HG03139 (cell line): ENCODE measurements at regions not wholly inside any gene's neighbourhood (a gene's known extent, or its start where the extent isn't known, plus 50 kb on each side); places are given as distances from the start of the nearest gene placed in this dataset.
"Not testable (repeated sequence)": the region's sequence is repeated elsewhere in the genome, so short reads cannot be mapped to it uniquely, and the experiment has no call there.

Experiments used
- ATAC-seq: cut with Tn5 transposase; IDR thresholded peaks from one replicate; pipeline ENCODE4 v1.9.1; 2021; ENCODE audit not compliant: unreplicated experiment

DNA sequence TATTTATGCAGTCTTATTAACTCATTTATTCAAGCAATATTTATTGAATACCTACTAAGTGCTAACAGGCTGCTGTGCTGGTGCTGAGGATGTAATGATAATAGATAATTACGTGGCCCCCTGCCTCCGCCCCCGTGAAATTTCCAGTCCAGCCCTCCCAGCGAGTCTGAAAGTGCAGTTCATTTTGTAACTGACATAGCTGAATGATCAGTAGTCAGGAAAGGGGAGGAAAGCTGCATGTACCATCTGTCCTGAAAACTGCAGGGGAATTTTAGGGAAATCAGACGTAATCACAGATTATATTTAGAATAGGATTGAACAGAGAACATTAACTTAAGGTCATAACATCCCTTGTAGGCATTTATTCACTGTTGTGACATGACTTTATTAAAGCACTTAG lies 736.8 kb downstream of the MCTP2 start:
- ATAC-seq: no peak

DNA sequence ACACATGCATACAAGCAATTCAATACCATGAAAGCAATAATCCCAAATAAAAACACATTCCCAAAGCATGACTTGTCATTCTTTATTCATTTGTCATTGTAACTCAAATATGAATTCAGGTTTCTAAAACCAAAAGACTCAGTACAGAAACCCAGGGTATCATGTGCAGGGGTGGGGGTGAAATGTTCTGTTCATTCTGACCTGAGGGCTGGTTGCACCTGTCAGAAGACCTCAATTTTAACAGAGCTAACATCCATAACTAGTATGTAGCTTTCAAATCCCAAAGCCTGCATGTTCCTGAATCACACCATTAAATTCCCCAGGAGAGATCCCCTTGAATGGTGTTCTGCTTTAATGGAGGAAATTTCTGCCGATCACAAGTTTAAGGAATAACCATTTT lies 738.7 kb downstream of the MCTP2 start:
- ATAC-seq: no peak

DNA sequence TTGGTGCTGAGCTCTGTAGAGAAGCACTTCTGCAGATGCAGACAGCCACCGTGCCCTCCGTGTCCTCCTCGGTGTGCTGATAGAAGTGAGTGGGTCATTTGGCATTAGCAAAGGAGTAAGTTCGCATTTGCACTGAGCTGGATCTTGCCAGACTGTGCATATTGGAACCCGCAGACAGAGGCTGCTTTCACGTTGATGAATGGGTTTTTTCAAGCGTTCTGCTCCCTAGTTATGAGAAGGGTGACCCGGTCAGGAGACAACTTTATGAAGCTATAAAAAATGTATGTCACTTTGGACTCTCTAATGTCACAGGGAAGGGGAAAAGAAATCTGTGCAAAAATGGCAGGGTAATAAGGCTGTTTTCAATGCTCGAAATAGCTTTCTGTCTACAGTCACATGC lies 739.4 kb downstream of the MCTP2 start:
- no peak for ATAC-seq

DNA sequence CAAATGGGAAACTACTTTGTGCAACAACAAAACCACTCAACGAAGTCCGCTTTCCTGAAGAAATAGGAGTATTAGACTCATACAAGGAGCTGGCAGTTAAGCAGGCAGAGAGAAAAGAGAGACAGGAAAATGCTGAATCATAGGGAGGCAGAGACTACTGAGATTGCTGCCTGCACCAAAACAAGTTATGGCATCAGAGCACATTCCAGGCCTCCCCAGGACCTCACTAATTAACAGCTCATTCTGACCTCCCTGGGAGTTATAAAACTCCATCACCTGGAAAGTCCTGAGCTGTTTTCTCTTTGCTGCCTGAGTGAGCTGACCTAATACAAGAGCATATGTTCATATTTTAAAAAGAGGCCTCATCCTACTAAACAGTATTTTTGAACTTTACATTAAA lies 741.0 kb downstream of the MCTP2 start:
- ATAC-seq: no peak

DNA sequence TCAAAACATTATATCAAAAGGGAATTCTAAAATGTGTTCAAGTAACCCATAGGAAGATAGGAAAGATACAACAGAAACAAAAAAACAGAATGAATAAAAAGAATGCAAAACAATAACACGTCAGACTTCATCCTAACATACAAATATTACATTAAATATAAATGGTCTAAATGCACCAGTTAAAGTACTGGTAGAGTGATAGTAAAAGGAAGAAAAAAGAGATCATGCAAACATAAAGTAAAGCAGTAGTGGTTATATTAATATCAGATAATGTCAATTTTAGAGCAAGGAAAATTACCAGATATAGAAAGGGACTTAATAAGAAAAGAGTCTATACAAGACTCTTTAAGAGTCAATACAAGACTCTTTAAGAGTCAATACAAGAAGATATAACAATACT lies 755.7 kb downstream of the MCTP2 start:
- no peak for ATAC-seq

DNA sequence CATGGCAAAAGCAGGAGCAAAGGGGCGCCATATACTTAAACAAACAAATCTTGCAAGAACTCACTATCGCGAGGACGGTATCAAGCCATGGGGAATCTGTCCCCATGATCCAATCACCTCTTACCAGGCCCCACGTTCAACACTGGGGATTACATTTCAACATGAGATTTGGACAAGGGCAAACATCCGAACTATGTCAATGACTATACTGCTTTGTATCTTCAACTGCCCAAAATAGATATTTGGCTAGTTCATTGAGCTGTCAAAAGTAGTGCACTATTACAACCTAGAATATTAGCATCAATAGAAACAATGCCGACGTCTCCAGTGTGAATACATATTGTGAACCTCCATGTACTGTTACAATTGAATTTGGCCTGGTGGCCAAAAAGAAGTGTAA lies 760.4 kb downstream of the MCTP2 start:
- no peak for ATAC-seq

DNA sequence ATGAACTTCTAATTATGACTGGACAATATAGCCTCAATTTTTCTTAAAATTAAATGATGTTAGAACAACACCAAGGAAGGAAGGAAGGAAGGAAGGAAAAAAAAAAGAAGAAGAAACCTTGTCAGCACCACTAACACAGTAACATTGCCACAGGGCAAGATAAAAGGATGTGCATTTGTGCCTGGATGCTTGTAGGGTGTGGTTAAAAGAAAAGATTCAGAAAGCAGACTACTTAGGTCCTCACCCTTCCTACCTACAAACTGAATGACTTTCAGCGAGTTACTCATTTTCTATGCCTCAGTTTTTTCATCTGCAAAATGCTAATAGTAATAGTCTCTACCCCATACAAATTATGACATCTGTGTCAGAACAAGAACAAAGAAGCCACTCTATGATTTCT lies 778.3 kb downstream of the MCTP2 start:
- no peak for ATAC-seq

DNA sequence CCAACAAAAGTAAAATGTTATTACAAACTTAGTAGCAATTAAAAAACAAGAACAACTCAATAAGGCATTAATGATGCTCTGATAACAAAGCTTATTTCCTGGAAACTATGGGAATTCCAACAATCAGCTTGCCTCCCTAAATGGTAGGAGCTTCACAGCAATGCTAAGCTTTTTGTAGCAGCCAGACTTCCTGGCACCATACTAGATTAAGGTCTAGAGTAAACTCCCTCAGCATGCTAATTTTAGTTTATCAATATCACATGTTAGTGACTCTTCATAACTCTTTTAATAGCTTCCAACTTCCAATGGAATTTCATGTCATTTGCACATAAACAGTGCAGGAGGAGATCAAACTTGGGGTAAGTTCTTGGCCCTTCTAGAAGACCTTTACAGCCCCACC lies 782.0 kb downstream of the MCTP2 start:
- no peak for ATAC-seq

DNA sequence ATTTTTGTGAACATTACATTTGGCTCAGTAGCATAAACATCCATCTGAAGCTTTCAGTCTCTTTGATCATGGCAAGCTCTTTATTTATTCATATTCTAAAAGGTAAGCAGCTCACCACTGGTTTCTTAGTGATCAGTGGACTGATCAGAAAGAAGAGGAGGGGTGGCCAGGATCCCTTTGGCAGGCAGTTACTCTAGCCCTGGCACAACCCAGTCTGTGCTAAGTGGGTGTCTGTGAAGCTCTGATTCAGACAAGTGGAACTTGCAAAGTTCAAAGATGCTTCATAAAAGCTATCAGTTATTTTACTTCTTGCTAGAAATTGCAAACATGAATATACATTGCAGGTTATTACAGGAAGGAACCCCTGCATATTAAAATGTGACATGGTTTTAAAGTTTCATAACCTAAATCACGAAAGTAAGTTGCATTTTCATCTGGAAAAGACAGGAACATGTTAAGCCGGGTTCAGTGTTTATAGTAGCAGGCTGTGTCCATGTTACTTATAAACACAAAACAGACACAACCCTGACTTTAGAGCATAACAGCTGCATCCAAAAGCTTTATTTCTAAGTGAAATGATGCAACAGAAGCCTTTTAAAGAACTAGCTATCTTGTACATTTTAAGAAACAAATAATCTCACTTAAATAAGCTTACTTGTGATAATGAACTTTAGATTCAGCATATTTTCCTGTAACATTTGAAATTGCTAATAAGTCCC lies 785.3 kb downstream of the MCTP2 start:
- no peak for ATAC-seq

DNA sequence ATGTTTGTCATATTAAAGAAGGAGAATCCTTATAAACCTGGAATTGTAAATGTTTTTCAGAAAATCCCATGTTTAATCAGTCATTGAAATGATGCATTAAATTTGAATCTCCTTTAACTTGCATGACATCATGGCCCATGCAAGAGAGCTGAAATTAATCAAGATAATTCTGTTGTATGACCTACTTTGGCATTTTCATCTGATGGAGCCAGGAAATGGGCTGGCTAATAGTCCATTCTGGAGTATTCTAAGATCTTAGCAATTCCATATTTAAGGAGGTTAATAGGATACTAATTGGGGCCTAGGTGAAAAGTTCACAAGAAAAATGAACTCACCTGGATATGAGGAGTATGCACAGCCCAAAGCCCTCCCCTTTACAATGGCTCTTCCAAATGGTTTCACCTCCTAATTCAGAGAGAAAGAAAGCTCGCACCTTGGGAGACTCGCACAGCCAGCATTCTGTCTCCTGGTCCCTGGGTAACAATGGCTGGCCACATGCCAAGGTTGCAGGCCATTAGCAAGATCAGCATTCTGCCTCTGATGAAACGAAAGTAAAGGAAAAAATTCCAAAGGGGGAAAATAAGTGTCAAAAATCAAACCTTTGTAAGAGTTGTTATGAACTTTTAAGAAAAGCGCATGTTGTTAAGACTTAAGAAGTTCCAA lies 786.4 kb downstream of the MCTP2 start:
- no peak for ATAC-seq

DNA sequence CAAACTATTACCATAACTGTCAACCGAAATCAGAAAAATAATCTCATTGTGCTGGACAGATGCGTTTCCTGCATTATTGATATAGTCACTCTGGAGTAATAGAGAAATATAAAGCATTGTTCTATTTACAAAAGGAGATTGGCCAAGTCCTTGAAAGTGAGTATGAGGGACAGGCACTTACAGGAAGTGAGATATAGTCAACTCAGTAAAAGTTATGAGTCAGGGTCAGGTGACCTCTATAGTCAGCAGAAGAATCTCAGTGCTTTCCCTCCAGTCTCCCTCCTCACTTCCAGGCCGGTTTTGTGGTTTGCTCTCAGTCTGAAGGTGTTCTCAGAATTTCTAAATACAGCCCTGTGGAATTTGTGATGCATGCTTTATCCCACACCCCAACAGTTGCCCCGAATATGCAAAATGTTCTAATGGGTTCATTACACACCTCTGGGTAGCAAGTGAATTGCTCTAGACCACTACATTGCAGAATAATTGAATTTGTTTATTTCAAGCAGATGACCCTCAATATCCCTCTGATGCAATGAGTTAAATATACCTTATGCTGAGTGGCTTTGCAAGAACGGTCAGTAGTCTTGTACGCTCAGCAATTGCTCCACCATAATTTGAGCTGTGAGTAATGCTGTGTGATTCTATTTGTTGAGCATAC lies 787.7 kb downstream of the MCTP2 start:
- ATAC-seq: no peak

DNA sequence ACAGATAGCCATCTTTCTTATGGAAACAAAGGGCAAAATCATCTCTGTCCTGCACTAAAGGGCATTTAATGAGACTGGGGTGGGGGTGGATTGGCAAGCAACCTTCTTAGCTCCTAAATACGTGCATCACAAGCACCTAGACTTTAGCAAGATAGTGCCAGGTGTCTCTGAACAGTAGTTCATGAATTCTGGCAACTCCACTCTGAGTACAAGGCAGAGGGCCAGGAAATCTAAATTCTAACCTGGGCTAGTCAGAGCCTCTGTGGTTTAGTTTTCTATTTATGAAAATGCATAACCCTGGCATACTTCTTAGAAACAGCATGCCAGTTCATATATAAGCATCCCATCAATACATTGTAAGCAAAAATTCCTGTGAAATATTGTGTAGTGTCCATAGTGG lies 788.5 kb downstream of the MCTP2 start:
- no peak for ATAC-seq

DNA sequence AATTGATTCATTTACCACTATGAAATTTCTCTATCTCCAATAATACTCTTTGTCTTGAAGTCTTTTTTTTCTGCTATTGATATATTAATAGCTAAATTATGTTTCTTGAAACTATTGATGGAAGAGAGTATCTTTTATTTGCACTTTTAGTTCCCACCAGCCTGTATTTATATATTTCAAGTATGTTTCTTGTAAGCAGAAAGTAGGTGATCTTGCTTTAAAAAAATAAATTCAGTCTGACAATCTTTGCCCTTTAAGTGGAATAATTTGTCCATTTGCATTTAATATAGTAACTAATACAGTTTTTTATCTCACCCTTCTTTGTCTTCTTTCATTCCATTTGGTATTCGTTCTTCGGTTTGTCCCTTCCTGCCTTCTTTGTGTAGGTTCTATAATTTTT lies 790.5 kb downstream of the MCTP2 start:
- no peak for ATAC-seq

DNA sequence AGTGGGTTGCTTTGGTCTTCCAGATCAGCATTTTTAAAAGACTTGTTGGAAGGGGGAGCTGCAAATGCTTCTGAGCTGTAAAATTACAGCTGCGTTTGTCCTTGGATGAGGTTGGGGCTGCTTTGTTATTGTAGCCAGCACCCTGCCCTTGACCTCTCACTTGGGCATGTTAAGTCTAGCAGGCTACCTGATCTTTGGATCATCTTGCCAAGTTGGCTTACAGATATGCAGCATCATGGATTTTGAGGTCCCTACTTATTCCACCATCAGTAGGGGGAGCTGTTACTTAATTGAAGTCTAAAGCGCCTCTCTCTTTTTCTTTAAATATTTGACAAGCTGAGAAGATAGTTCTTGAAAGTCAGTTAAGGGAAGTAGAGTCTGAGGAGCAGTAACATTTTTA lies 793.0 kb downstream of the MCTP2 start:
- no peak for ATAC-seq

DNA sequence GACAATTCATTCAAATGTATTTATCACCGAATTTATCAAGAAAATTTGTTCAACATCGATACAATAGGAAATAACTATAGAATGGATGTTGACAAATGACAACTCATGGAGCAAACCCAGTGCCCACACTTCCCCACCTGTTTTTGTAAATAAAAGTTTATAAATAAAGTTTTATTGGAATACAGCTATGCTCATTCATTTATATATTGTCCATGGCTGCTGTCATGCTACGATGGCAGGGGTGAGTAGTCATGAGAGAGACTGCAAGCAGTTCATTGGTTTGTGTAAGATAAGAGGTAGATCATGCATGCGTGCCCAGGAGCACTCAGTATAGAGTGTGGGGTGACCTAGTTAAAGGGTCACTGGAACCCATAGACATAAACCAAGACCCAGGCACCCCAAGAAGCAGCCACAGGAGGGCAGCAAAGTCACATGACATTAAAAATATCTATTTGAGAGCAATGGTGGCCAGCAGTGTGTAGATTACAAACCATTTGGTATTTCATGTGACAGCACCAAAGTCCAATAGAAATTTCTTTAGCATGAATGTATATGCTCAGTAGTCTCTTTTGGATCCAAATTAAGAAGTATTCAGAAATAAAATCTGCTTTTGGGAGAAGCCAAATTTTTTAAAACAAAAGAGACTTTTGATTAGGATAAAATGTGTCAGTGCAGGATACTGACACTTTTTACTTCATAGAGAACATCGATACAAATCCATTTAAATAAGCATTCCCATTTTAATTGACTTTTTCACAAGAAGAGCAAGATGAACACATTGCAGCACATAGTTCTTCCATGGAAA lies 794.8 kb downstream of the MCTP2 start:
- no peak for ATAC-seq

DNA sequence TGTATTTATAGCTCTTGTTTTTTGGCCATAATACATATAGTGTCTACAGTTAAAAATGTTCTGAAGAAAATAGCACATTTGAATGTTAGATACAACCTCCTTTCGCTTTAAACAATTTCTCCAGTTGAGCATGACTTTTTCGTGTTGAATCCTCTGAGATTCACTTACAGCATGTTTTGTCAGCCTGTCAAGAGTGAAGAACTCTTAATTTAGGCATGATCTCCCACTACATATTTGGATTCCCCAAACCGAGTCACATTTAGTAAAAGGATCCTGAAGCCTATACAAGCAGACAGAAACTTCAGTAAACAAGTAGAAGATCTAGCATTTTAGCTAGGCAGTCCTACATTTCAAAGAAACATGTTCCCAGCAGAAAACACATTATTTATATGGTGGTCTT lies 796.6 kb downstream of the MCTP2 start:
- ATAC-seq: no peak

DNA sequence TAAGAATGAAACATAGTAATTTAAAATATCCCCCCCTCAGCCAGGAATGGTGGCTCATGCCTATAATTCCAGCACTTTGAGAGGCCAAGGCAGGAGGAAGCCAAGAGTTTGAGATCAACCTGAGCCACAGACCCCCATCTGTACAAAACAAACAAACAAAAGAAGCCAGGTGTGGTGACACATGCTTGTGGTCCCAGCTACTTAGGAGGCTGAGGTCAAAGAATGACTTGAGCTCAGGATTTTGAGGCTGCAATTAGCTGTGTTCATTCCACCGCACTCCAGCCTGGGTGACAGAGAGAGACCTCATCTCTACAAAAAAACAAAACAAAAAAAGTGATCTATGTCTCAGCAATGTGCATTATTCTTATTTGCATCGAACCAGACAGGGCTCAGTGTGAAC lies 800.8 kb downstream of the MCTP2 start:
- ATAC-seq: no peak

DNA sequence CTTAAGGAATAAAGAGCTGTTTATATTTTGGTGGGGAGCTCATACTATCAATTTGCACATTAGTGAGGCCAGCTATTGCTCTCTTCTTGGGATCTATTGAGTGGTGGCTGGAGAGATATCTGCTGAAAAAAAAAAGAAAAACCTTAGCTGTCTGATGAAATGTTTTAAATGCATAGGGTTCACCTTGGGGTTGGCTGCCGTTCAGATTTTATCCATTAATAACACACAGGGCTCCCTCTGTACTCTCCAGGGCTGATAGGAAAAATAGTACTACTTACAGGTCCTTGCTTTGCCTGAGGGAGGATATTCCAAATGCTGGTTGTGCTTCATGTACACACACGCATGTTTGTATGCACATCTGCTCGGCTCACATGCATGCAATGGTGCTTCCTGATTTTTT lies 803.7 kb downstream of the MCTP2 start:
- ATAC-seq: no peak

DNA sequence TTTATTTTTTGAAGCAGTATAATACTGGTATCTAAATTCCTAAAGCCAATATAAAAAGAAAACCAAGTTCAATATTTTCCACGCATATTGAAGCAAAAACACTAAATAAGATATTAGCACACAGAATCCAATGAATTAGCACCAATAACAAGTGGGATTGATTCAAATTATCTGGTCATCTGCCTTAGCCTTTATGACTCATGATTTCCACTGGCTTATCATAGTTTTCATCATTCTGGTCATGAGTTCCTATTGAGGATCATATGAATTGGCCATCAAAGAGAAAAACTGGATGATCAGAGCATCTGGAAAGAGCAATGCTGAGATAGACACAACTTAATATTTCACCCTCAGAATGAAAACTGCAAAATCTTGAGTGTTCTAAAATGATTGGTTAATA lies 809.9 kb downstream of the MCTP2 start:
- ATAC-seq: no peak

DNA sequence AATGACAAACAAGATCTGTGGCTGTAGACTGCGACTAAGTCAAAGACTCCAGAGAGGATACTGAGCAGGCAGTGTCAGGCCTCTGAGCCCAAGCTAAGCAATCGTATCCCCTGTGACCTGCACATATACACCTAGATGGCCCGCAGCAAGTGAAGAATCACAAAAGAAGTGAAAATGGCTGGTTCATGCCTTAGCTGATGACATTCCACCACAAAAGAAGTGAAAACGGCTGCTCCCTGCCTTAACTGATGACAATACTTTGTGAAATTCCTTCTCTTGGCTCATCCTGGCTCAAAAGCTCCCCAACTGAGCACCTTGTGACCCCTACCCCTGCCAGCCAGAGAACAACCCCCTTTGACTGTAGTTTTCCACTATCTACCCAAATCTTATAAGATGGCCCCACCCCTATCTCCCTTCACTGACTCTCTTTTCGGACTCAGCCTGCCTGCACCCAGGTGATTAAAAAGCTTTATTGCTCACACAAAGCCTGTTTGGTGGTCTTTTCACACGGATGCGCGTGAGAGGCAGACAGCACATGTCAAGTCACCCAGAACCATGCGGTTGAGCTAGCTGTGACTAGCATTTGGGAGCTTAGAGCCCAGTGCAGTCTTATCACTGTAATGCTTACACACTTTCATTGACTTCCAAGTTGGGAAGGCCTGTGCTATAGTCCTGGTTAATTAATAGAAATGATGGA lies 812.0 kb downstream of the MCTP2 start:
- ATAC-seq: not testable (repeated sequence)

DNA sequence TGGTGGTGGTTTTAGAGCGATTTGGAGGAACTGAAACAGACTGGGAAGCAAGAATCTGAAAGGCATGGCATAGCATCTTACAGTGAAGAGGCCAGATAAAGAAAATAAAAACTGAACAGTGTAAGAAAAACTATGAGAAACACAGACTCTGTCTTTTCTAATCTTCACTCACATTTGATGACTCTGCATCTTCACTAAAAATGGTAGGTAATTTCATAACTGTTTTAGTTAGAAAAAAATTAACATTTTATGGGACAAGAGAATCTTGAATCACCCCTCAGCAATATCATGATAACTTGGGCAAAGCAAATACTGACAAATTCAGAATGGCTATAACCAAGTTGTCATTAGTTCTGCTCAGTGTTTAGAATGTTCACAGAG lies 812.6 kb downstream of the MCTP2 start:
- ATAC-seq: no peak
